SK-N-SH (cell line): ENCODE measurements at regions not wholly inside any gene's neighbourhood (a gene's known extent, or its start where the extent isn't known, plus 50 kb on each side); places are given as distances from the start of the nearest gene placed in this dataset.

Experiments
- CTCF ChIA-PET: fragments of 300-600, 350-600 bp; formaldehyde crosslinking; extraction: SDS; loops from one replicate; lab custom pipeline; 2021; lab: Yijun Ruan, JAX
- POLR2A ChIA-PET: fragments of 350-600 bp; sonication (Branson Sonifier 250); formaldehyde crosslinking; extraction: SDS; loops from one replicate; lab custom pipeline; 2020; ENCODE audit warnings: antibody characterized with exemption, inconsistent platforms; lab: Yijun Ruan, JAX
- DNase-seq: peaks from one replicate; pipeline ENCODE4 v3.0.0; 2012
- H2AFZ ChIP-seq: fragments of 200-600 bp; sonication (generic); 2 replicates; pipeline ENCODE4 v1.8.1; 2016; ENCODE audit warnings: antibody characterized with exemption, mild to moderate bottlenecking, low read depth
- H3F3A ChIP-seq: fragments of 200-600 bp; sonication (generic); replicated peaks from 2 replicates; pipeline ENCODE3; 2016; ENCODE audit warnings: antibody characterized with exemption, mild to moderate bottlenecking; ENCODE audit not compliant: insufficient read depth
- H3K27ac ChIP-seq, 2 experiments: fragments of 200-500 bp in 1 of 2; fragments of 200-600 bp in 1 of 2; sonication (Bioruptor generic) in 1 of 2; sonication (generic), shearing (Covaris generic) in 1 of 2; 2 replicates each; pipeline versions ENCODE4 v1.5.1 to v1.6.1; 2014 to 2016; ENCODE audit warnings: low read depth in 2 of 2, inconsistent platforms in 1 of 2, low read length in 1 of 2, mild to moderate bottlenecking in 1 of 2, mixed read lengths in 1 of 2
- H3K27me3 ChIP-seq: fragments of 200-600 bp; sonication (generic), shearing (Covaris generic); 2 replicates; pipeline ENCODE4 v1.6.1; 2016; ENCODE audit warnings: mixed run types; ENCODE audit not compliant: insufficient read depth
- H3K36me3 ChIP-seq, 2 experiments: fragments of 200-500 bp in 1 of 2; fragments of 200-600 bp in 1 of 2; sonication (Bioruptor generic) in 1 of 2; sonication (generic) in 1 of 2; replicated peaks in 1 of 2; 2 replicates each; pipeline versions ENCODE3 to v1.5.1; 2014 to 2016; ENCODE audit warnings: low read length in 1 of 2, mild to moderate bottlenecking in 1 of 2; ENCODE audit not compliant: insufficient read depth in 2 of 2, control insufficient read depth in 1 of 2
- H3K4me1 ChIP-seq, 2 experiments: fragments of 200-500 bp in 1 of 2; fragments of 200-600 bp in 1 of 2; sonication (Bioruptor generic) in 1 of 2; sonication (generic), shearing (Covaris generic) in 1 of 2; 2 replicates each; pipeline versions ENCODE4 v1.5.1 to v1.6.1; 2014 to 2016; ENCODE audit warnings: low read depth in 1 of 2, low read length in 1 of 2, mixed run types in 1 of 2; ENCODE audit not compliant: insufficient read depth in 2 of 2, control insufficient read depth in 1 of 2
- H3K4me2 ChIP-seq: fragments of 200-600 bp; sonication (generic), shearing (Covaris generic); 2 replicates; pipeline ENCODE4 v1.6.1; 2017; ENCODE audit warnings: mixed run types
- H3K4me3 ChIP-seq, 2 experiments: fragments of 200-500 bp in 1 of 2; fragments of 200-600 bp in 1 of 2; sonication (Bioruptor generic) in 1 of 2; sonication (generic), shearing (Covaris generic) in 1 of 2; 2 replicates each; pipeline versions ENCODE4 v1.5.1 to v1.8.1; 2014 to 2016; ENCODE audit warnings: low read depth in 2 of 2, inconsistent platforms in 1 of 2, low read length in 1 of 2, mild to moderate bottlenecking in 1 of 2, mixed read lengths in 1 of 2, moderate library complexity in 1 of 2
- H3K79me2 ChIP-seq: fragments of 200-600 bp; sonication (generic); 2 replicates; pipeline ENCODE4 v1.8.1; 2017; ENCODE audit warnings: mild to moderate bottlenecking; ENCODE audit not compliant: insufficient read depth
- H3K9ac ChIP-seq: fragments of 200-600 bp; sonication (generic); 2 replicates; pipeline ENCODE4 v1.6.1; 2017; ENCODE audit warnings: mixed run types
- H3K9me2 ChIP-seq: fragments of 200-600 bp; sonication (generic); 2 replicates; pipeline ENCODE4 v1.6.1; 2017; ENCODE audit warnings: mixed run types
- H3K9me3 ChIP-seq: fragments of 200-600 bp; sonication (generic); 2 replicates; pipeline ENCODE4 v1.6.1; 2017; ENCODE audit warnings: mixed run types, mild to moderate bottlenecking, moderate library complexity
- H4K20me1 ChIP-seq: fragments of 200-600 bp; sonication (generic); 2 replicates; pipeline ENCODE4 v1.6.1; 2017; ENCODE audit warnings: mild to moderate bottlenecking, mixed run types; ENCODE audit not compliant: insufficient read depth
- EP300 ChIP-seq, 2 experiments: IDR thresholded peaks; 2 replicates each; pipeline versions ENCODE4 v1.4.0 to v1.6.1; 2012; ENCODE audit warnings: borderline replicate concordance in 1 of 2, low read depth in 1 of 2, low read length in 1 of 2
- EZH2phosphoT487 ChIP-seq: fragments of 200-600 bp; sonication (generic); IDR thresholded peaks from 2 replicates; pipeline ENCODE4 v1.6.1; 2017; ENCODE audit warnings: low read depth, mixed run types, mild to moderate bottlenecking, antibody characterized with exemption, moderate library complexity, borderline replicate concordance
- FOXJ3 ChIP-seq: sonication (generic); formaldehyde crosslinking; IDR thresholded peaks from 2 replicates; pipeline ENCODE4 v1.5.1; 2020; ENCODE audit warnings: mild to moderate bottlenecking, missing genetic modification reagents
- FOXM1 ChIP-seq: IDR thresholded peaks from 2 replicates; pipeline ENCODE4 v1.4.0; 2012; ENCODE audit warnings: low read depth, mild to moderate bottlenecking
- NFIC ChIP-seq: IDR thresholded peaks from 2 replicates; pipeline ENCODE4 v1.4.0; 2012; ENCODE audit warnings: borderline replicate concordance
- RCOR1 ChIP-seq: fragments of 150-350 bp; IDR thresholded peaks from 2 replicates; pipeline ENCODE4 v1.6.1; 2017; ENCODE audit warnings: antibody characterized with exemption, low read length
- RFX5 ChIP-seq: IDR thresholded peaks from 2 replicates; pipeline ENCODE4 v1.6.1; 2012; ENCODE audit warnings: mild to moderate bottlenecking, improper control_type of control experiment, low read length
- TAF1 ChIP-seq: IDR thresholded peaks from 2 replicates; pipeline ENCODE4 v1.6.1; 2012; ENCODE audit warnings: low read depth, mild to moderate bottlenecking, low read length, moderate library complexity, borderline replicate concordance
- TEAD4 ChIP-seq: IDR thresholded peaks from 2 replicates; pipeline ENCODE4 v1.4.0; 2012; ENCODE audit warnings: mild to moderate bottlenecking, borderline replicate concordance; ENCODE audit not compliant: insufficient read depth
- YY1 ChIP-seq: IDR thresholded peaks from 2 replicates; pipeline ENCODE4 v1.4.0; 2012; ENCODE audit warnings: low read depth, mild to moderate bottlenecking
- WGBS: methylation state at CpG from one replicate; pipeline ENCODE4 v1.1.6; 2017; ENCODE audit warnings: low lambda C conversion rate; 5-methylcytosine and 5-hydroxymethylcytosine counted together
- TF ChIP-seq, protein P1 (sequence below): fragments of 150-350 bp; IDR thresholded peaks from 2 replicates; pipeline ENCODE4 v1.6.1; 2016; ENCODE audit warnings: mild to moderate bottlenecking, low read depth, low read length
- TF ChIP-seq, protein P2 (sequence below): IDR thresholded peaks from 2 replicates; pipeline ENCODE4; 2012
- TF ChIP-seq, protein P3 (sequence below): IDR thresholded peaks from 2 replicates; pipeline ENCODE4 v1.4.0; 2012; ENCODE audit warnings: low read depth, borderline replicate concordance
- TF ChIP-seq, protein P4 (sequence below): IDR thresholded peaks from 2 replicates; pipeline ENCODE4 v1.4.0; 2012; ENCODE audit warnings: low read depth
- TF ChIP-seq, protein P5 (sequence below): IDR thresholded peaks from 2 replicates; pipeline ENCODE4 v1.4.0; 2012; ENCODE audit warnings: low read depth, borderline replicate concordance
- TF ChIP-seq, protein P6 (sequence below): fragments of 150-350 bp; IDR thresholded peaks from 2 replicates; pipeline ENCODE4 v1.6.1; 2017; ENCODE audit warnings: antibody characterized with exemption, low read length, low read depth, borderline replicate concordance

DNA sequence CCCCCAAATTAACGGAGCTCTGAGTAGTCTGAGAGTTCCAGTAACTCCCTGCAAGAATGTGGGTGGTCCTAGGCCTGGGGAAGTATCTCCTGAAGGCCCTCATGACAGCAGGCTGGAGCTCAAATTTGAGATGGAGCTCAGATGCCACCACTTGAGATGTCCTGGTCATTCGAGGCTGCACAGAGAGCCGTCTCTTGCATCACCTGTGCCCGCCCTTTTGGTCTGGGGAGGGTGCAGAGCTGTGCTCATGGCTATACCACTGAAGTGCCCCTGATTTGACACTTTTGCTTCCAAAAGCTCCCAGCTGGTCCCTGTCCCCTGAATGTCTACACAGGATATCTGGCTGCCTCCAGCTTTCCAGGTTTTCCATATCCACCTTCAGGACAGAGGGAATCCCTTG, 214.0 kb upstream of the B3GAT1 start (continued):
- TF ChIP-seq RFX5 (no peak), FOXM1 (no peak), EP300 (IDR thresholded peaks at IDR 0.05; ENCODE audit: borderline replicate concordance in 1 of 2, low read depth in 1 of 2, low read length in 1 of 2) (no peak)
- TF ChIP-seq, protein P1, sequence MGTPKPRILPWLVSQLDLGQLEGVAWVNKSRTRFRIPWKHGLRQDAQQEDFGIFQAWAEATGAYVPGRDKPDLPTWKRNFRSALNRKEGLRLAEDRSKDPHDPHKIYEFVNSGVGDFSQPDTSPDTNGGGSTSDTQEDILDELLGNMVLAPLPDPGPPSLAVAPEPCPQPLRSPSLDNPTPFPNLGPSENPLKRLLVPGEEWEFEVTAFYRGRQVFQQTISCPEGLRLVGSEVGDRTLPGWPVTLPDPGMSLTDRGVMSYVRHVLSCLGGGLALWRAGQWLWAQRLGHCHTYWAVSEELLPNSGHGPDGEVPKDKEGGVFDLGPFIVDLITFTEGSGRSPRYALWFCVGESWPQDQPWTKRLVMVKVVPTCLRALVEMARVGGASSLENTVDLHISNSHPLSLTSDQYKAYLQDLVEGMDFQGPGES: no peak
- TF ChIP-seq, all 33 proteins: peak for 0

DNA sequence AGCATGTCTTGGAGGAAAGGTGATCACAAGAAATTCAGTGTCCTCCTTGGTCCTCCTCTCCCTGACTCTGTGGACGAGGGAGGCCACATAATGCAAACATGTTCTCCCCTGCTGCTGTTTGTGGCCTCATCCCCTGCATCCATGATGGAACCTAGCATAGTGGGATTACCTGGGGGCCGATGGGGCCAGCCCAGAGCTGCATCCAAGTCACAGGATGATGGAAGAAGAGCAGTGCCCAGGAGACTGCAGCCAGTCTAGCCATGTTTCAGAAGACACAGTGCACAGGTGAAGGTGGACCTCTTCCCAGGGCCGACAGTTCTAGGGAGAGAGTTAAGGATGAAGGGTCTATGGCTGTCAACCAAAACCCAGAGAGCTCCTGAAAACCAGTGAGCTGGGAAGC, 213.6 kb upstream of the B3GAT1 start:
- TF ChIP-seq, protein P2, sequence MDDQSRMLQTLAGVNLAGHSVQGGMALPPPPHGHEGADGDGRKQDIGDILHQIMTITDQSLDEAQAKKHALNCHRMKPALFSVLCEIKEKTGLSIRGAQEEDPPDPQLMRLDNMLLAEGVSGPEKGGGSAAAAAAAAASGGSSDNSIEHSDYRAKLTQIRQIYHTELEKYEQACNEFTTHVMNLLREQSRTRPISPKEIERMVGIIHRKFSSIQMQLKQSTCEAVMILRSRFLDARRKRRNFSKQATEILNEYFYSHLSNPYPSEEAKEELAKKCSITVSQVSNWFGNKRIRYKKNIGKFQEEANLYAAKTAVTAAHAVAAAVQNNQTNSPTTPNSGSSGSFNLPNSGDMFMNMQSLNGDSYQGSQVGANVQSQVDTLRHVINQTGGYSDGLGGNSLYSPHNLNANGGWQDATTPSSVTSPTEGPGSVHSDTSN: no peak
- TF ChIP-seq TEAD4 (no peak), YY1 (no peak)
- TF ChIP-seq, protein P3, sequence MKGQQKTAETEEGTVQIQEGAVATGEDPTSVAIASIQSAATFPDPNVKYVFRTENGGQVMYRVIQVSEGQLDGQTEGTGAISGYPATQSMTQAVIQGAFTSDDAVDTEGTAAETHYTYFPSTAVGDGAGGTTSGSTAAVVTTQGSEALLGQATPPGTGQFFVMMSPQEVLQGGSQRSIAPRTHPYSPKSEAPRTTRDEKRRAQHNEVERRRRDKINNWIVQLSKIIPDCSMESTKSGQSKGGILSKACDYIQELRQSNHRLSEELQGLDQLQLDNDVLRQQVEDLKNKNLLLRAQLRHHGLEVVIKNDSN: no peak
- Histone ChIP-seq H3K9me2 (no peaks in the 10 kb centered on the region), H3K36me3 (no peaks in the 10 kb centered on the region), H3K27me3 (no peaks in the 10 kb centered on the region), H4K20me1 (no peaks in the 10 kb centered on the region), H2AFZ (no peak overlapping the region), H3K4me2 (no peak overlapping the region), H3K9me3 (no peaks in the 10 kb centered on the region), H3K4me3 (no peak overlapping the region), H3K4me1 (no peaks in the 10 kb centered on the region), H3F3A (no peaks in the 10 kb centered on the region), H3K27ac (no peak overlapping the region), H3K79me2 (no peaks in the 10 kb centered on the region), H3K9ac (no peak overlapping the region)
- DNase-seq: no peak
- WGBS: 23% methylated on average over 3 of the region's 3 CpGs
- POLR2A ChIA-PET: no interaction called here
- CTCF ChIA-PET: interaction anchor here (0.6 to 1.6 kb wide), 4 partner anchors 10 to 232 kb away, joined by 3 to 4 read pairs (median 3); no protein-coding TSS in a partner anchor

DNA sequence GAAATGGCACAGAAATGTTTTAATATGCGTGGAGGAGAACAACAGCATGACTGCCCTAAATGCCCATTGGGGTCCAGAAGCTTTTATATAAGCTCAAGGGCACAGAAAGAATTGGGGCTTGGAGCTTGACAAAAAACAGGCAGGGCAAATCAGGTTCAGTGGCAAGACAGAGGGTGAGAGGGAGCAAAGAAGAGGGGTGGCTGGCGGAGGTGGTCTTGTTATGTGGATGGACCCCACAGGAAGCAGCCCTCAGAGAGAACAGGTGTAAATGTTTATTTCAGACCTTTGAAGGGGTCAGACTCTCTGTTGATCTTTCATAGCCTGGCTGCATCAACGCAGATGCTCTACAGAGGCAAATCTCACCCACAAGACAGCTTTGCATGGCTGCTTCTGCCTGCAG, 213.1 kb upstream of the B3GAT1 start:
- Histone ChIP-seq H3K9me3 (no peaks in the 10 kb centered on the region), H3K4me3 (no peak overlapping the region), H3K9me2 (no peaks in the 10 kb centered on the region), H3K36me3 (no peaks in the 10 kb centered on the region), H4K20me1 (no peaks in the 10 kb centered on the region), H3K4me1 (no peaks in the 10 kb centered on the region), H2AFZ (no peak overlapping the region), H3K9ac (no peak overlapping the region), H3F3A (no peaks in the 10 kb centered on the region), H3K27ac (no peak overlapping the region), H3K79me2 (no peaks in the 10 kb centered on the region), H3K27me3 (no peaks in the 10 kb centered on the region), H3K4me2 (no peak overlapping the region)
- ChIA-PET POLR2A (no interaction called here), CTCF (interaction anchor here (0.9 to 1.6 kb wide), 2 partner anchors 10 to 17 kb away, joined by 3 to 4 read pairs; no protein-coding TSS in a partner anchor)
- WGBS: 19% methylated on average over 3 of the region's 3 CpGs
- DNase-seq: no peak
- TF ChIP-seq RFX5 (no peak), FOXJ3 (no peak), RCOR1 (no peak), EP300 (IDR thresholded peaks at IDR 0.05; ENCODE audit: borderline replicate concordance in 1 of 2, low read depth in 1 of 2, low read length in 1 of 2) (no peak), EZH2phosphoT487 (no peak), FOXM1 (no peak), TAF1 (no peak), NFIC (no peak)
- TF ChIP-seq, protein P4, sequence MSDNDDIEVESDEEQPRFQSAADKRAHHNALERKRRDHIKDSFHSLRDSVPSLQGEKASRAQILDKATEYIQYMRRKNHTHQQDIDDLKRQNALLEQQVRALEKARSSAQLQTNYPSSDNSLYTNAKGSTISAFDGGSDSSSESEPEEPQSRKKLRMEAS: no peak
- TF ChIP-seq, protein P5, sequence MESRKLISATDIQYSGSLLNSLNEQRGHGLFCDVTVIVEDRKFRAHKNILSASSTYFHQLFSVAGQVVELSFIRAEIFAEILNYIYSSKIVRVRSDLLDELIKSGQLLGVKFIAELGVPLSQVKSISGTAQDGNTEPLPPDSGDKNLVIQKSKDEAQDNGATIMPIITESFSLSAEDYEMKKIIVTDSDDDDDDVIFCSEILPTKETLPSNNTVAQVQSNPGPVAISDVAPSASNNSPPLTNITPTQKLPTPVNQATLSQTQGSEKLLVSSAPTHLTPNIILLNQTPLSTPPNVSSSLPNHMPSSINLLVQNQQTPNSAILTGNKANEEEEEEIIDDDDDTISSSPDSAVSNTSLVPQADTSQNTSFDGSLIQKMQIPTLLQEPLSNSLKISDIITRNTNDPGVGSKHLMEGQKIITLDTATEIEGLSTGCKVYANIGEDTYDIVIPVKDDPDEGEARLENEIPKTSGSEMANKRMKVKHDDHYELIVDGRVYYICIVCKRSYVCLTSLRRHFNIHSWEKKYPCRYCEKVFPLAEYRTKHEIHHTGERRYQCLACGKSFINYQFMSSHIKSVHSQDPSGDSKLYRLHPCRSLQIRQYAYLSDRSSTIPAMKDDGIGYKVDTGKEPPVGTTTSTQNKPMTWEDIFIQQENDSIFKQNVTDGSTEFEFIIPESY: no peak
- TF ChIP-seq, protein P3: no peak
- TF ChIP-seq, protein P6, sequence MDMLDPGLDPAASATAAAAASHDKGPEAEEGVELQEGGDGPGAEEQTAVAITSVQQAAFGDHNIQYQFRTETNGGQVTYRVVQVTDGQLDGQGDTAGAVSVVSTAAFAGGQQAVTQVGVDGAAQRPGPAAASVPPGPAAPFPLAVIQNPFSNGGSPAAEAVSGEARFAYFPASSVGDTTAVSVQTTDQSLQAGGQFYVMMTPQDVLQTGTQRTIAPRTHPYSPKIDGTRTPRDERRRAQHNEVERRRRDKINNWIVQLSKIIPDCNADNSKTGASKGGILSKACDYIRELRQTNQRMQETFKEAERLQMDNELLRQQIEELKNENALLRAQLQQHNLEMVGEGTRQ: no peak
- TF ChIP-seq, protein P1: no peak
